ENCODE measurements at regions not wholly inside any gene's neighbourhood (a gene's known extent, or its start where the extent isn't known, plus 50 kb on each side); places are given as distances from the start of the nearest gene placed in this dataset.

DNA sequence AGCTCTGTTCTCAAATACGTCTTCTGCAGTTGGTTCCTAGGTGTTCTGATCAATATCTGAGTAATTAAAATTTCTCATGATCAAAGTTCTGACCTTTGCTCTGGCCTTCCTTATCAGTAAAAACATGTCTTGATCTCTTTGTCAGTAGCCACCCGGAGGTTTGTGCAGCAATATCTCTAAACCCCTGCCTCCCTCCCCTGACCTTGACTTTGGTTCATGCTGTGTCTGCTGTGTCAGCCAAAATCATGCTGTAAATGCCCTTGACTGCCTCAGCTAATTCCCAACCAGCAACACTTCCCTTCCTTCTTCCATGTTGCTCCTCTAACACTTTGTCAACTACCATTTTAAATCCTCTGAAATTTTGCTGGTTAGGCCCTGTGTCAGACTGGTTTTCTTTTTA lies 424.7 kb downstream of the FAM181B start:
- ChIA-PET POLR2A (no interaction called here), CTCF (no interaction called here)
- TF ChIP-seq CTBP1 (IDR thresholded peaks at IDR 0.05; ENCODE audit: borderline replicate concordance) (no peak), TARDBP (IDR thresholded peaks at IDR 0.05) (no peak), ZNF384 (IDR thresholded peaks at IDR 0.05) (no peak), HDGF (IDR thresholded peaks at IDR 0.05; ENCODE audit: borderline replicate concordance) (no peak), LEF1 (IDR thresholded peaks at IDR 0.05; ENCODE audit: borderline replicate concordance) (no peak), BHLHE40 (IDR thresholded peaks at IDR 0.05; ENCODE audit: borderline replicate concordance) (no peak), ELF4 (IDR thresholded peaks at IDR 0.05) (no peak), FOXA1 (IDR thresholded peaks at IDR 0.05) (no peak), ARNT (IDR thresholded peaks at IDR 0.05) (no peak), FOXK2 (IDR thresholded peaks at IDR 0.05) (no peak), SP1 (IDR thresholded peaks at IDR 0.05) (no peak), NFRKB (IDR thresholded peaks at IDR 0.05) (no peak), SUZ12 (IDR thresholded peaks at IDR 0.05) (no peak), L3MBTL2 (conservative IDR thresholded peaks at IDR 0.05) (no peak)
- TF ChIP-seq, protein P1, sequence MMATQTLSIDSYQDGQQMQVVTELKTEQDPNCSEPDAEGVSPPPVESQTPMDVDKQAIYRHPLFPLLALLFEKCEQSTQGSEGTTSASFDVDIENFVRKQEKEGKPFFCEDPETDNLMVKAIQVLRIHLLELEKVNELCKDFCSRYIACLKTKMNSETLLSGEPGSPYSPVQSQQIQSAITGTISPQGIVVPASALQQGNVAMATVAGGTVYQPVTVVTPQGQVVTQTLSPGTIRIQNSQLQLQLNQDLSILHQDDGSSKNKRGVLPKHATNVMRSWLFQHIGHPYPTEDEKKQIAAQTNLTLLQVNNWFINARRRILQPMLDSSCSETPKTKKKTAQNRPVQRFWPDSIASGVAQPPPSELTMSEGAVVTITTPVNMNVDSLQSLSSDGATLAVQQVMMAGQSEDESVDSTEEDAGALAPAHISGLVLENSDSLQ (IDR thresholded peaks at IDR 0.05) = no peak
- no peak for DNase-seq (ENCODE audit: extremely low spot score)

DNA sequence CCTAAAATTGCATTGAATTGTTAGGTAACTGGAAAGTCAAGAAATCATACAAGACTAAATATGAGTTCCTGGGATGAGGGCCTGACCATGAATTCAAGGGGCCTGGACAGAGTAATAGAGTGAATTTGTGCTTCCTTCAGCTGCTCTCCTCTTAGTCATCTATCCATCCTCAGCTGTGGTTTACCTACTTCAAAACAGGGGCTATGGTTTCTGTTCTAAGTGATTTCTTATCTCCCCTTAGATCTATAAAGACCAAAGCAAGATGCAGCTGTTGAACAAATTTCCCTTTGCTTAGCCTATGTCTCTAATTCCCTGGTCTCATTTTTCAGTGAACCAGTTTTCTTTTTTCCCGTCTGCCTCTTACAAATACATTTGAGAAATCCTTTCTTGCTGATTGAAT lies 428.5 kb downstream of the FAM181B start:
- no peak for DNase-seq (ENCODE audit: extremely low spot score)
- TF ChIP-seq L3MBTL2 (conservative IDR thresholded peaks at IDR 0.05) = no peak
- no peak for TF ChIP-seq ELF4 (IDR thresholded peaks at IDR 0.05)
- TF ChIP-seq CTBP1 (IDR thresholded peaks at IDR 0.05; ENCODE audit: borderline replicate concordance) = no peak
- TF ChIP-seq ZNF384 (IDR thresholded peaks at IDR 0.05) = no peak
- no peak for TF ChIP-seq FOXM1 (IDR thresholded peaks at IDR 0.05; ENCODE audit: borderline replicate concordance)
- TF ChIP-seq BHLHE40 (IDR thresholded peaks at IDR 0.05; ENCODE audit: borderline replicate concordance) = no peak
- no peak for TF ChIP-seq SP1 (IDR thresholded peaks at IDR 0.05)
- TF ChIP-seq HDGF (IDR thresholded peaks at IDR 0.05; ENCODE audit: borderline replicate concordance) = no peak
- no peak for TF ChIP-seq NFRKB (IDR thresholded peaks at IDR 0.05)
- no peak for TF ChIP-seq LEF1 (IDR thresholded peaks at IDR 0.05; ENCODE audit: borderline replicate concordance)
- TF ChIP-seq FOXK2 (IDR thresholded peaks at IDR 0.05) = no peak
- no peak for TF ChIP-seq FOXA1 (IDR thresholded peaks at IDR 0.05)
- no peak for TF ChIP-seq TARDBP (IDR thresholded peaks at IDR 0.05)
- TF ChIP-seq SUZ12 (IDR thresholded peaks at IDR 0.05) = no peak
- TF ChIP-seq, protein P1 (IDR thresholded peaks at IDR 0.05) = no peak
- TF ChIP-seq ARNT (IDR thresholded peaks at IDR 0.05) = no peak
- POLR2A ChIA-PET = no interaction called here
- CTCF ChIA-PET = no interaction called here

DNA sequence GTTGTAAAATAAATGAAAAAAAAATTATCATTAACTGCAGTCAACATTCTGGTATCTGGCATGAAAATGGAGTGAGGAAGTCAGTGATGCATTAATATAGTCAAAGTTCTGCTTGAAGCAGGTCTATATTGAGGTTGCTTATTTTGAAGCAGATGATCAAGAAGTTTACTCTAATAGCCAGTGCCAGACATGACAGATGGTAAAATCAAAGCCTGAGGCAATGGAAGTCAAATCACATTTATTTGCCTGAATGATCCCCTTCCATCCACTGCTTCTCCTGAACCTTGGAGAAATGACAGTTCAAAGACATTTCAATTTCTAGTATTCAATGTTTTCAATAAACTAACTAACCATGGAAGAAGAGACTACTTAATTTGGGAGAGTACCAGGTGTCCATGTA lies 430.0 kb downstream of the FAM181B start:
- no peak for TF ChIP-seq BHLHE40 (IDR thresholded peaks at IDR 0.05; ENCODE audit: borderline replicate concordance)
- no peak for TF ChIP-seq L3MBTL2 (conservative IDR thresholded peaks at IDR 0.05)
- ChIA-PET POLR2A (no interaction called here), CTCF (no interaction called here)
- no peak for DNase-seq (ENCODE audit: extremely low spot score)

DNA sequence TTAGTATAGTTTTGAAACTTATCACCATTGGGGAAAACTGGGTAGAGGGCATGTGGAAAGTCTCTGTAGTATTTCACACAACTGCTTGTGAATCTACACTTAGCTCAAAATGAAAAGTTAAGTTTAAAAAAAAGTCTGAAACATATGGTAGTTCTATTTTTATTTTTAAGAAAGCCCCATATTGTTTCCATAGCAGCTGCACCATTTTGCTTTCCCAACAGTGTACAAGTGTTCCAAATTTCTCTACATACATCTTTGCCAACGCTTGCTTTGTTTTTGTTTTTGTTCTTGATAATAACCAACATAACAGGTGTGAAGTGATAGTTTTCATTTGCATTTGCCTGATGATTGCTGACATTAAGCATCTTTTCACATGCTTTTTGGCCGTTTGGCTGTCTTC lies 445.2 kb downstream of the FAM181B start:
- ChIA-PET CTCF (no interaction called here), POLR2A (no interaction called here)
- no peak for DNase-seq (ENCODE audit: extremely low spot score)
- TF ChIP-seq LEF1 (IDR thresholded peaks at IDR 0.05; ENCODE audit: borderline replicate concordance) = no peak
- no peak for TF ChIP-seq TARDBP (IDR thresholded peaks at IDR 0.05)
- no peak for TF ChIP-seq BHLHE40 (IDR thresholded peaks at IDR 0.05; ENCODE audit: borderline replicate concordance)
- no peak for TF ChIP-seq L3MBTL2 (conservative IDR thresholded peaks at IDR 0.05)
- TF ChIP-seq SUZ12 (IDR thresholded peaks at IDR 0.05) = no peak
- no peak for TF ChIP-seq CTBP1 (IDR thresholded peaks at IDR 0.05; ENCODE audit: borderline replicate concordance)
- TF ChIP-seq, protein P1 (IDR thresholded peaks at IDR 0.05) = no peak
- TF ChIP-seq FOXM1 (IDR thresholded peaks at IDR 0.05; ENCODE audit: borderline replicate concordance) = no peak
- no peak for TF ChIP-seq FOXA1 (IDR thresholded peaks at IDR 0.05)
- no peak for TF ChIP-seq FOXK2 (IDR thresholded peaks at IDR 0.05)
- TF ChIP-seq NFRKB (IDR thresholded peaks at IDR 0.05) = no peak
- TF ChIP-seq SP1 (IDR thresholded peaks at IDR 0.05) = no peak
- no peak for TF ChIP-seq HDGF (IDR thresholded peaks at IDR 0.05; ENCODE audit: borderline replicate concordance)

DNA sequence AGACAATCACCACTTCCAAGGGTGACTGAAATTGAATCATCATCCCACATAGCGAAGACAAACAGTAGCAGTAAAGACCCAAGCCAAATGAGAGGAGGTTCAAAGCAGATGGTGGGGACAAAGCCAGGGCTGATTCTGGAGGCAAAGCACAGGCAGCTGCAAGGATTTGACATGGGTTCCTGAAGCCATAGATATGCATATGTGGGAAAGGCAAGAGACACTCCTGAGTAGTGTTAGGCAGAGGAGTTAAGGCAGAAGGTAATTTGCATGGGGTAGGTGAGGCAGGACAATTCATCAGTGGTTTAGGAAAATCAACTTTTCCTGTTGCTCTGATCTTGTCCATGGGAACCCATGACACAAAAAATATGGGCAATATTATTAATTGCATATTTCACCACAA lies 462.8 kb downstream of the FAM181B start:
- no peak for DNase-seq (ENCODE audit: extremely low spot score)
- ChIA-PET CTCF (no interaction called here), POLR2A (no interaction called here)
- TF ChIP-seq FOXK2 (IDR thresholded peaks at IDR 0.05) (no peak), CTBP1 (IDR thresholded peaks at IDR 0.05; ENCODE audit: borderline replicate concordance) (no peak), ELF4 (IDR thresholded peaks at IDR 0.05) (no peak), ARNT (IDR thresholded peaks at IDR 0.05) (no peak), FOXM1 (IDR thresholded peaks at IDR 0.05; ENCODE audit: borderline replicate concordance) (no peak), L3MBTL2 (conservative IDR thresholded peaks at IDR 0.05) (no peak), NFRKB (IDR thresholded peaks at IDR 0.05) (no peak), SUZ12 (IDR thresholded peaks at IDR 0.05) (no peak), BHLHE40 (IDR thresholded peaks at IDR 0.05; ENCODE audit: borderline replicate concordance) (no peak), HDGF (IDR thresholded peaks at IDR 0.05; ENCODE audit: borderline replicate concordance) (no peak), FOXA1 (IDR thresholded peaks at IDR 0.05) (no peak), SP1 (IDR thresholded peaks at IDR 0.05) (no peak), ZNF384 (IDR thresholded peaks at IDR 0.05) (no peak)

DNA sequence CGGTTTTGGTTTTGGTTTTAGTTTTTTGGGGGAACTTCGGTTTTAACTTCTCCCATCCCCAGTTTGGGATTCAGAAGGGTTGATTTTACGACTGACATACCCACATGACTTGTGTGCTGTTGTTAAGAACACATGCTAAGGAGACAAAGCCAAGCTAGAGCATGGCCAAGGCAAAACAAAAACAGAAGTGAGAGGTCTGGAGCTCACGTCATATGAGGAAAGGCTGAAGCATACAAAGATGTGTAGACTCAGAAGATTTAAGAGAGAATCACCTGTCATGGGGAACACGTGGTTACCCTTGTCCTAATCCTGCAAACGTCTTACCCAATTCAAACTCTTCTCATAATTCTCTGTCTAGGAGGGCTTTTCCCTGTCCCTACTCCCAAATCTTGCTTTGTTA lies 465.0 kb downstream of the FAM181B start:
- CTCF ChIA-PET = no interaction called here
- DNase-seq (ENCODE audit: extremely low spot score) = no peak
- TF ChIP-seq, protein P1 (IDR thresholded peaks at IDR 0.05) = no peak
- POLR2A ChIA-PET = no interaction called here
